ENCODE measurements at regions not wholly inside any gene's neighbourhood (a gene's known extent, or its start where the extent isn't known, plus 50 kb on each side); places are given as distances from the start of the nearest gene placed in this dataset.

DNA sequence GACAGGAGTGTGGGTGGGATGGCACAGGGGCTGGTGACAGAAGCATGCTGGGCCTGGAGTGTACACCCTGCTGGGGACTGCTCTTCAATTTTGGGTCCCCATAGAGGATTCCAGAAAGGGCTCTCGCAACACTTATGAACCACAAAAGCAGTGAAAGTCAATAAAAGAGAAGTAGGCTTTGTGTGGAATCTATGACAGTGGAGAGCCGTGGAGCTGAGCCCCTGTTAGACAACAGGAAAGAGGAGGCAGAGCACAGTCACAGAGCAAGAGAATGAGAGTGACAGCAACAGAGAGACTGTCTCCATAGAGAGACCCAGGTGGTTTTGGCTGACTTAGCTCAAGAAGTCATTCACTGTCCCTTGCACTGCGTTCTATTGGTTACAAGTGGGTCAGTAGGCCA lies 135.1 kb upstream of the ATP6AP2 start:
- H3K4me1 Mint-ChIP-seq (ENCODE audit: low read depth) = no peaks in the 10 kb centered on the region
- H3K4me3 Mint-ChIP-seq (ENCODE audit: low read depth) = no peak overlapping the region
- peaks cover 4% of the 10 kb centered on the region for H3K9me3 Mint-ChIP-seq (ENCODE audit: low read depth)
- H3K27me3 Mint-ChIP-seq = no peaks in the 10 kb centered on the region
- no peak for DNase-seq (ENCODE audit: low spot score, unreplicated experiment)
- TF ChIP-seq, protein P1, sequence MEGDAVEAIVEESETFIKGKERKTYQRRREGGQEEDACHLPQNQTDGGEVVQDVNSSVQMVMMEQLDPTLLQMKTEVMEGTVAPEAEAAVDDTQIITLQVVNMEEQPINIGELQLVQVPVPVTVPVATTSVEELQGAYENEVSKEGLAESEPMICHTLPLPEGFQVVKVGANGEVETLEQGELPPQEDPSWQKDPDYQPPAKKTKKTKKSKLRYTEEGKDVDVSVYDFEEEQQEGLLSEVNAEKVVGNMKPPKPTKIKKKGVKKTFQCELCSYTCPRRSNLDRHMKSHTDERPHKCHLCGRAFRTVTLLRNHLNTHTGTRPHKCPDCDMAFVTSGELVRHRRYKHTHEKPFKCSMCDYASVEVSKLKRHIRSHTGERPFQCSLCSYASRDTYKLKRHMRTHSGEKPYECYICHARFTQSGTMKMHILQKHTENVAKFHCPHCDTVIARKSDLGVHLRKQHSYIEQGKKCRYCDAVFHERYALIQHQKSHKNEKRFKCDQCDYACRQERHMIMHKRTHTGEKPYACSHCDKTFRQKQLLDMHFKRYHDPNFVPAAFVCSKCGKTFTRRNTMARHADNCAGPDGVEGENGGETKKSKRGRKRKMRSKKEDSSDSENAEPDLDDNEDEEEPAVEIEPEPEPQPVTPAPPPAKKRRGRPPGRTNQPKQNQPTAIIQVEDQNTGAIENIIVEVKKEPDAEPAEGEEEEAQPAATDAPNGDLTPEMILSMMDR (IDR thresholded peaks at IDR 0.05; ENCODE audit: unreplicated experiment) = no peak
- no peaks in the 10 kb centered on the region for H3K36me3 Mint-ChIP-seq (ENCODE audit: insufficient read depth)
- H3K27ac Mint-ChIP-seq = no peak overlapping the region

DNA sequence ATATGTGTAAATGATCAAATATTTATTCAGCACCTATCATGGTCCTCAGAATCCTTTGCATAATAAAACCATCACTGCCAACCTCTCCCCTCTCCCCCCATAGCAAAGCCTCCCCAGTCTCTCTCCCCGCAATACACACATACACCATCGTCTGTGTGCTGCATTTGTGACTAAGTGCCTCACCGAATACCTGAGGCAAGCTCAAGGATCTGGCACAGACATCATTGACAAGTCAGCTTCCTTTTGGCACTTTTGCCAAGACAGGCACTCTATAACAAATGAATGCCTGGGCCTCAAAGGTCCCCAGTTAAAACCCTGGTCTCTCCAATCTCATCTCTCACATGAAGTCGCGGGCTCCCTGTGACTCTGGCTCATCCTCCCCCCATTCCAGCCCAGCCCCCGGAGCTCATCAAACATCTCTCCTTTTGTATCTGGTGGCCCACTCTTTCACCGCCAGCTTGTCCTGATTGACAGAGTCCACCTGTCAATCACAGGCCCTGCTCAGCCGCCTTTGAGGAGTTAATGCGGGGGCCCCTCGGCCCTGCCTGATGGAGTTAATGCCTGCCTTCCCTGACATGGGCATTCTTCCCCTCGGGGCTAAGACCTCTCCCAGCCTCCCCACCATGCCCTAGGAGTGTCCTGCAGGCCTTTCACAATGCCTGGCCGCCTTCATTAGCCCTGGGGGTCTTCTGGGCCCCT lies 135.8 kb upstream of the ATP6AP2 start:
- no peaks in the 10 kb centered on the region for H3K36me3 Mint-ChIP-seq (ENCODE audit: insufficient read depth)
- peaks cover 4% of the 10 kb centered on the region for H3K9me3 Mint-ChIP-seq (ENCODE audit: low read depth)
- no peak overlapping the region for H3K27ac Mint-ChIP-seq
- TF ChIP-seq, protein P1 (IDR thresholded peaks at IDR 0.05; ENCODE audit: unreplicated experiment) = no peak
- no peaks in the 10 kb centered on the region for H3K27me3 Mint-ChIP-seq
- no peak for DNase-seq (ENCODE audit: low spot score, unreplicated experiment)
- no peak overlapping the region for H3K4me3 Mint-ChIP-seq (ENCODE audit: low read depth)
- H3K4me1 Mint-ChIP-seq (ENCODE audit: low read depth) = no peaks in the 10 kb centered on the region

DNA sequence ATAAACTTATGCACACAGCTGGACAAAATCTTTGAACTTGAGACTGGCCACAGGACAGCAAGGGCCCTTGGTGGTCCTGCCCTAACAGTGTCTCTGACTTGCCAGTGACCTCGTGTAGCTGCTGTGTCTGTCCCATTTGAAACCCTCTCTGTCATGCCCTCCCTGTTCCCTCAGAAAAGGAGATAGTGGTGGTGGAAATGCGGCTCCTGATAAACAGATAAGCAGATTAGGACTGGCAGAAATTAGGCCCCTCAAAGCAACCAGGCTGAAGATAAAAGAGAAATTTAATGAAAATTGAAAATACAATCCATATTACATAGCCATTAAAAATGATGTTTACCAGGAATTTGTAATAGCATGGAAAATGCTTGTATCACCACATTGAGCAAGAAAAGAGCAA lies 136.6 kb upstream of the ATP6AP2 start:
- Mint-ChIP-seq H3K9me3 (ENCODE audit: low read depth) (peaks cover 6% of the 10 kb centered on the region), H3K36me3 (ENCODE audit: insufficient read depth) (no peaks in the 10 kb centered on the region), H3K4me1 (ENCODE audit: low read depth) (no peaks in the 10 kb centered on the region), H3K27ac (no peak overlapping the region), H3K27me3 (no peaks in the 10 kb centered on the region), H3K4me3 (ENCODE audit: low read depth) (no peak overlapping the region)
- DNase-seq (ENCODE audit: low spot score, unreplicated experiment) = no peak
- TF ChIP-seq, protein P1 (IDR thresholded peaks at IDR 0.05; ENCODE audit: unreplicated experiment) = no peak

GRCh38 chrX:40440866-40441265 lies 139.9 kb upstream of the ATP6AP2 start:
- Mint-ChIP-seq H3K27me3 (no peaks in the 10 kb centered on the region), H3K27ac (no peak overlapping the region), H3K36me3 (ENCODE audit: insufficient read depth) (no peaks in the 10 kb centered on the region)

DNA sequence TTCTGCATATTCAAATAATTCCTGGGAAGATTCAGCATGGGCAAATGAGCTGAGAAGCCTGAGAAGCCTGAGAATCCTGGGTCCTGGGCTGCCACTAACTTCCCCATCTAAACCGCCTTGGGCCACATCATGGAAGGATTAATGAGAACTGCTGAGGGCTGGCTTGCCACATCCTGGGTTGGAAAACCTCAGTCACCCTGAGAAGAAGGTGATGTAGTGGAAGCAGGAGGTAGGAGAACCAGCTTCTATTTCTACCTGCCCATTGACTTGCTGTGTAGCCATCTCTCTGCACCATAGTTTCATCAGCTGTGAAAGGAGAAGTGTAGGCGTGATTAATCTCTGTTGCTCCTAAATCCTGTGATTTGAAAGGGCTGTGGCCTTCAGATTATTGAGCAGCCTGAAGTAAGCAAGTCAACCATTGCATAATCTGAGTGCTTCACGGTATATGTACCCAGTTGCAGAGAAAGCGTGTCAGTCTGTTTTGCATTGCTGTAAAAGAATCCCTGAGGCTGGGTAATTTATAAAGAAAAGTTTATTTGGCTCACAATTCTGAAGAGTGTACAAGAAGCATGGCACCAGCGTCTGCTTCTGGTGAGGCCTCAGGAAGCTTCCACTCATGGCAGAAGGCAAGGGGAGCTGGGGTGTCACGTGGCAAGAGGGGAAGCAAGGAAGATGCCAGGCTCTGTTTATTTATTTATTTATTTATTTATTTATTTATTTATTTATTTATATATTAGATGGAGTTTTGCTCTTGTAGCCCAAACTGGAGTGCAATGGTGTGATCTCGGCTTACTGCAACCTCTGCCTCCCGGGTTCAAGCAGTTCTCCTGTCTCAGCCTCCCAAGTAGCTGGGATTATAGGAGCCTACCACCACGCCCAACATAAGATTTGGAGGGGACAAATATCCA lies 140.9 kb upstream of the ATP6AP2 start:
- Mint-ChIP-seq H3K27me3 (no peaks in the 10 kb centered on the region), H3K9me3 (ENCODE audit: low read depth) (peaks cover 6% of the 10 kb centered on the region), H3K4me3 (ENCODE audit: low read depth) (no peak overlapping the region), H3K27ac (no peak overlapping the region), H3K4me1 (ENCODE audit: low read depth) (peaks cover 3% of the 10 kb centered on the region), H3K36me3 (ENCODE audit: insufficient read depth) (no peaks in the 10 kb centered on the region)
- TF ChIP-seq, protein P1 (IDR thresholded peaks at IDR 0.05; ENCODE audit: unreplicated experiment) = no peak
- no peak for DNase-seq (ENCODE audit: low spot score, unreplicated experiment)

More at GRCh38 chrX:40440866-40441265, 139.9 kb upstream of the ATP6AP2 start:
- no peak for DNase-seq (ENCODE audit: low spot score, unreplicated experiment)
- TF ChIP-seq, protein P1 (IDR thresholded peaks at IDR 0.05; ENCODE audit: unreplicated experiment) = no peak
- no peaks in the 10 kb centered on the region for H3K4me1 Mint-ChIP-seq (ENCODE audit: low read depth)
- H3K9me3 Mint-ChIP-seq (ENCODE audit: low read depth) = peaks cover 6% of the 10 kb centered on the region
- no peak overlapping the region for H3K4me3 Mint-ChIP-seq (ENCODE audit: low read depth)

Data from progenitor cell of endocrine pancreas (in vitro differentiated cells).